ENCODE measurements at regions not wholly inside any gene's neighbourhood (a gene's known extent, or its start where the extent isn't known, plus 50 kb on each side); places are given as distances from the start of the nearest gene placed in this dataset.

DNA sequence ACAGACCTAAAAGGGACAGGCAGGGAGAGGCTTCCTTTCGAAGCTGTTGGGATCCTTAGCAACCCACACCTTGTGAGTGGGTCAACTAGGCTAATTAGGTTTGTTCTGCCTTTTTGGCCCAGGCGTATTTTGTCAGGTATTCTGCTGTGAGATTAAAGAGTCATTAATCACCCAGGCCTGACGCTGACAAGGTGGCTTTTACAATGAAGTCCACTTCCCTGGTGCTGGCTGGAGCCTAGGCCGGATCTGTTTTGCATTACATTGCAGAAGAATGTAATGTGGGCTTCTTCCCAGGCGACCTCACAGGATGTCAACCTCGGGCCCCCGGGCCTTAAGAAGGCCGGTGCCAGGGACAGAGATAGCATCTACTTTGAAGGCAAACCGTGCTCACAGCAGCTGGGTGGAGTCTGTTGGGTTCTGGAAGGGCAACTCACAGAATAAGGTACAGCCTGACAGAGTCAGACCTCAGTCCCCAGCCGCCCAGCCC lies 76.9 kb downstream of the HES1 start:
- no peak overlapping the region for H3K9ac ChIP-seq (ENCODE audit: low read length)
- H3K4me2 ChIP-seq (ENCODE audit: low read length), result no peak overlapping the region
- no peak overlapping the region for H3K27ac ChIP-seq (ENCODE audit: low read length)
- H3K9me2 ChIP-seq (ENCODE audit: insufficient read depth, low read length), result no peaks in the 10 kb centered on the region
- H3K27me3 ChIP-seq (ENCODE audit: insufficient read depth, low read depth, low read length), result peaks cover 39% of the 10 kb centered on the region
- H3K36me3 ChIP-seq (ENCODE audit: insufficient read depth, low read length), result no peaks in the 10 kb centered on the region
- no peaks in the 10 kb centered on the region for H4K20me1 ChIP-seq (ENCODE audit: insufficient read depth)
- no peaks in the 10 kb centered on the region for H3F3A ChIP-seq (ENCODE audit: insufficient read depth, low read length, poor library complexity, severe bottlenecking)
- no peak overlapping the region for H2AFZ ChIP-seq (ENCODE audit: low read depth, low read length)
- no peaks in the 10 kb centered on the region for H3K79me2 ChIP-seq (replicated peaks; ENCODE audit: insufficient read depth, low read length)
- H3K9me3 ChIP-seq (ENCODE audit: low read length), result no peaks in the 10 kb centered on the region
- TF ChIP-seq, protein P1, sequence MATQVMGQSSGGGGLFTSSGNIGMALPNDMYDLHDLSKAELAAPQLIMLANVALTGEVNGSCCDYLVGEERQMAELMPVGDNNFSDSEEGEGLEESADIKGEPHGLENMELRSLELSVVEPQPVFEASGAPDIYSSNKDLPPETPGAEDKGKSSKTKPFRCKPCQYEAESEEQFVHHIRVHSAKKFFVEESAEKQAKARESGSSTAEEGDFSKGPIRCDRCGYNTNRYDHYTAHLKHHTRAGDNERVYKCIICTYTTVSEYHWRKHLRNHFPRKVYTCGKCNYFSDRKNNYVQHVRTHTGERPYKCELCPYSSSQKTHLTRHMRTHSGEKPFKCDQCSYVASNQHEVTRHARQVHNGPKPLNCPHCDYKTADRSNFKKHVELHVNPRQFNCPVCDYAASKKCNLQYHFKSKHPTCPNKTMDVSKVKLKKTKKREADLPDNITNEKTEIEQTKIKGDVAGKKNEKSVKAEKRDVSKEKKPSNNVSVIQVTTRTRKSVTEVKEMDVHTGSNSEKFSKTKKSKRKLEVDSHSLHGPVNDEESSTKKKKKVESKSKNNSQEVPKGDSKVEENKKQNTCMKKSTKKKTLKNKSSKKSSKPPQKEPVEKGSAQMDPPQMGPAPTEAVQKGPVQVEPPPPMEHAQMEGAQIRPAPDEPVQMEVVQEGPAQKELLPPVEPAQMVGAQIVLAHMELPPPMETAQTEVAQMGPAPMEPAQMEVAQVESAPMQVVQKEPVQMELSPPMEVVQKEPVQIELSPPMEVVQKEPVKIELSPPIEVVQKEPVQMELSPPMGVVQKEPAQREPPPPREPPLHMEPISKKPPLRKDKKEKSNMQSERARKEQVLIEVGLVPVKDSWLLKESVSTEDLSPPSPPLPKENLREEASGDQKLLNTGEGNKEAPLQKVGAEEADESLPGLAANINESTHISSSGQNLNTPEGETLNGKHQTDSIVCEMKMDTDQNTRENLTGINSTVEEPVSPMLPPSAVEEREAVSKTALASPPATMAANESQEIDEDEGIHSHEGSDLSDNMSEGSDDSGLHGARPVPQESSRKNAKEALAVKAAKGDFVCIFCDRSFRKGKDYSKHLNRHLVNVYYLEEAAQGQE (IDR thresholded peaks at IDR 0.05; ENCODE audit: borderline replicate concordance), result no peak
- TF ChIP-seq EZH2 (IDR thresholded peaks at IDR 0.05; ENCODE audit: borderline replicate concordance, insufficient read depth, low read length, poor library complexity, severe bottlenecking) (no peak), MXI1 (conservative IDR thresholded peaks at IDR 0.05; ENCODE audit: poor library complexity, severe bottlenecking) (no peak), RAD21 (conservative IDR thresholded peaks at IDR 0.05) (no peak), SMC3 (conservative IDR thresholded peaks at IDR 0.05; ENCODE audit: poor library complexity) (no peak), TAF1 (IDR thresholded peaks at IDR 0.05; ENCODE audit: low read depth) (no peak), POLR2AphosphoS5 (IDR thresholded peaks at IDR 0.05) (no peak), EP300 (conservative IDR thresholded peaks at IDR 0.05; ENCODE audit: poor library complexity, severe bottlenecking) (no peak)
- TF ChIP-seq, protein P2, sequence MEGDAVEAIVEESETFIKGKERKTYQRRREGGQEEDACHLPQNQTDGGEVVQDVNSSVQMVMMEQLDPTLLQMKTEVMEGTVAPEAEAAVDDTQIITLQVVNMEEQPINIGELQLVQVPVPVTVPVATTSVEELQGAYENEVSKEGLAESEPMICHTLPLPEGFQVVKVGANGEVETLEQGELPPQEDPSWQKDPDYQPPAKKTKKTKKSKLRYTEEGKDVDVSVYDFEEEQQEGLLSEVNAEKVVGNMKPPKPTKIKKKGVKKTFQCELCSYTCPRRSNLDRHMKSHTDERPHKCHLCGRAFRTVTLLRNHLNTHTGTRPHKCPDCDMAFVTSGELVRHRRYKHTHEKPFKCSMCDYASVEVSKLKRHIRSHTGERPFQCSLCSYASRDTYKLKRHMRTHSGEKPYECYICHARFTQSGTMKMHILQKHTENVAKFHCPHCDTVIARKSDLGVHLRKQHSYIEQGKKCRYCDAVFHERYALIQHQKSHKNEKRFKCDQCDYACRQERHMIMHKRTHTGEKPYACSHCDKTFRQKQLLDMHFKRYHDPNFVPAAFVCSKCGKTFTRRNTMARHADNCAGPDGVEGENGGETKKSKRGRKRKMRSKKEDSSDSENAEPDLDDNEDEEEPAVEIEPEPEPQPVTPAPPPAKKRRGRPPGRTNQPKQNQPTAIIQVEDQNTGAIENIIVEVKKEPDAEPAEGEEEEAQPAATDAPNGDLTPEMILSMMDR (IDR thresholded peaks at IDR 0.05; ENCODE audit: poor library complexity, severe bottlenecking), result no peak
- no peak overlapping the region for H3K4me3 ChIP-seq (ENCODE audit: low read length)

GRCh38 chr3:194215392-194215791 lies 79.4 kb downstream of the HES1 start:
- no peaks in the 10 kb centered on the region for H3K9me3 ChIP-seq (ENCODE audit: low read length)
- H3K79me2 ChIP-seq (replicated peaks; ENCODE audit: insufficient read depth, low read length), result no peaks in the 10 kb centered on the region
- no peaks in the 10 kb centered on the region for H3F3A ChIP-seq (ENCODE audit: insufficient read depth, low read length, poor library complexity, severe bottlenecking)
- H4K20me1 ChIP-seq (ENCODE audit: insufficient read depth), result no peaks in the 10 kb centered on the region
- TF ChIP-seq RAD21 (conservative IDR thresholded peaks at IDR 0.05) (no peak), EP300 (conservative IDR thresholded peaks at IDR 0.05; ENCODE audit: poor library complexity, severe bottlenecking) (no peak), TAF1 (IDR thresholded peaks at IDR 0.05; ENCODE audit: low read depth) (no peak)
- TF ChIP-seq, protein P1 (IDR thresholded peaks at IDR 0.05; ENCODE audit: borderline replicate concordance), result no peak
- H3K36me3 ChIP-seq (ENCODE audit: insufficient read depth, low read length), result no peaks in the 10 kb centered on the region
- no peak overlapping the region for H3K4me2 ChIP-seq (ENCODE audit: low read length)
- H3K4me3 ChIP-seq (ENCODE audit: low read length), result no peak overlapping the region
- H3K27me3 ChIP-seq (ENCODE audit: insufficient read depth, low read depth, low read length), result peaks cover 25% of the 10 kb centered on the region
- H3K9ac ChIP-seq (ENCODE audit: low read length), result no peak overlapping the region
- H2AFZ ChIP-seq (ENCODE audit: low read depth, low read length), result no peak overlapping the region
- no peak overlapping the region for H3K27ac ChIP-seq (ENCODE audit: low read length)
- H3K9me2 ChIP-seq (ENCODE audit: insufficient read depth, low read length), result no peaks in the 10 kb centered on the region

Data from neural cell (in vitro differentiated cells).